T-helper 2 cell treated with Interferon-gamma antibody and Interleukin-4, amounts not matched to agents 100 ng/mL and 5 ng/mL, for 36 hours (primary cell): ENCODE measurements at regions not wholly inside any gene's neighbourhood (a gene's known extent, or its start where the extent isn't known, plus 50 kb on each side); places are given as distances from the start of the nearest gene placed in this dataset.
"Not testable (repeated sequence)": the region's sequence is repeated elsewhere in the genome, so short reads cannot be mapped to it uniquely, and the experiment has no call there.

Source experiments
- intact Hi-C: fragments of 100-400 bp; cut with micrococcal nuclease; formaldehyde crosslinking; loops from one replicate; pipeline ENCODE4 v1.15.1; 2023

DNA sequence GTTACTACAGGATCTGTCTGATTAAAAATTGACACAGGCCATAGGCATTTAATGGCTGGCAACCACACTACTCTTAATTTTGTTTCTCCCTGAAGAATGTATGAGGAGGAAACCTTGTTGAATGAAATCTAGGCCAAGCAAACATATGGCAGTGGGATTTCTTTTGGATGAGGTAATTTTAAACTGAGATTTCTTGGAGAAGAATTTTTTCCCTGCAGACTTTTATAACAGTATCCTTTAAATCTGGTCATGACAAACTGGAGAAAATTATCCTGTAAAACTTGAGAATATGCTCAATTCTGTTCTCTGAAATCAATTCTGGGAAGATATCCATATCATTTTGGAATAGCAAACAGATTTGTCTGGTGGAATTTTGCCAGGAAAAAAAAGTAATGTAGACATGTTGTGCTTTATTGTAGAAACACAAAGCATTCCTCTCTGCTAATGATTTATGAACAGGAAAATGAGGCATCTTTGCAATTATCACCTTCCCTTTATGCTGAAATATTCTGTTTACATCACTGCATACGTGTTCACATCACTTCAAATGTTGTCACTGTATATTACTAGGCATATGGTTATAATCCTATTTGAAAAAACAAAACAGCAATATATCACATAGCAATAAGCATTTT, 108.3 kb upstream of the ARSJ start:
- intact Hi-C loops = no loop called here

DNA sequence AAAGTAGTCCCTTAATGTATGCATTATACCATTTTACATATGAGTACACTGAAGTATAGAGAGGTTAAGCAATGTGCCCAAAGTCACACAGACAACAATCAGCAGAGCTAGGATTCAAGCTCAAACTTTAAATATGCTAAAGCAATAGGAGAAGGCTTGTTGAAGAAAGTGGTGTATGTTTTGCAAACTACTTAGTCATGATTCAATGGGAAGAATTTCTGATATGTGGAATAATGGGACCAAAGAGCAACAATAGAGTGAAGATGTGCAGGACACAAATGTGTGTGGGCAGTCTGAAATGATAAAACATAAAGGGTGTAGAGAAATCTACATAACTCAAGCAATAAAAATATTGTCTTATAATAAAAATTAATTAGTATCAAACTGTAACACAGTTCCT, 109.0 kb upstream of the ARSJ start:
- intact Hi-C loops = no loop called here

DNA sequence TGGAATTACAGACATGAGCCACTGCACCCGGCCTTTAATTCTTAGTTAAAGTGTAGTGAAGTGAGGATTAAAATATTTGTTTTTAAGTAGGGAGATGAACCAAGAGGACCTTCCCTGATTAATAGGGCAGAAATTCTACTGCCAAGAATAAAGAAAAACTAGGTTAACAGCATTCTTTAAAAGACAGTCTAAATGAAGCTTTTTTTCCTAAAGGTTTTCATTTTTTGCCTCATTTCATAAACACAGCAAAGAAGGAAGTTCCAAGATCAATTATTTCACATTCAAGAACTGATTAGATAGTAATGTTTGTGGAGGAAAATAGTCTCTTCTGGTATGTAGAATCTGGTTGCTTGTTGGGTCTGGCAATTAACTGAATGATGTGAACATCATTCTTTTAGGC, 112.1 kb upstream of the ARSJ start:
- intact Hi-C loops = no loop called here

- intact Hi-C loops = no loop called here
These were observed 113.8 kb upstream of the ARSJ start for GRCh38 chr4:114093221-114093715.

- intact Hi-C loops = no loop called here
These were observed 121.0 kb upstream of the ARSJ start for GRCh38 chr4:114100288-114101031.

- intact Hi-C loops = no loop called here
These were observed 124.5 kb upstream of the ARSJ start for GRCh38 chr4:114103908-114104307.

DNA sequence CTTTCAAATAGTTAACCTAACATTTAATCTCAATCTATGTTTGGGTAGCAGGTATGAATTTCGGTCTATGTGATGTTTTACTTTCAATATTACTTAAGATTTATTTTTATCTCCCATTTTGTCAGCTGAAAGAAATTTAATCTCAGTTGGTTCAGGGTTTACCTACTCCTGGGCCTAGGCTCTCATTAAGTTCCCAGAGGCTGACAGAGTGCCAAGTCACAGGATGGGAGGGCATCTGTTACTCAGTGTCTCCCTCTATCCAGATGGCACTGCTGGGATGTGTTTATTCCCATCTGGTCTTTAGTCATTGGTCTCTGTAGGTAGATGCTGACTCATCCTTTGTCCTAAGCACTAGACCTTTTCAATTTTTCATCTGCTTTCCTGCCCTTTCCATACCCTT, 129.4 kb upstream of the ARSJ start:
- intact Hi-C loops = no loop called here

GRCh38 chr4:114109776-114110175, 130.3 kb upstream of the ARSJ start:
- intact Hi-C loops = no loop called here

DNA sequence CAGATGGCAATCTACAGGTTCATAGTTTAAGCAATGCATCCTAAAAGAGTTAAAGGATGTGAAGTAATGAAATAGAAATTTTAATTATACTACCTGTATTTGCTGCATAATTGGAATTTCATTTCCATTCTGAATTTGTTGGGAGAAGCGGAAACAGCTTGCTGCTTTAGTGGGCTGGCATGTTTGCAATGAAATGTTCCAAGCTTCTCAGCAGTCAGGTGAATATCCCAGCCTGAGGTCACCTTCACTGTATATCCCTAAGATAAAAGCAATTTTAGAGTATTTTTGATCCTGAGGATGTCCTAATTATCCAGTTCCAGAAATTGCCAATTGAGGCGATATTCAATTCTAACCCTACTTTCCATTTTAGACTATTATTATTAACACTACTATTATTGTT, 136.1 kb upstream of the ARSJ start:
- intact Hi-C loops = no loop called here

DNA sequence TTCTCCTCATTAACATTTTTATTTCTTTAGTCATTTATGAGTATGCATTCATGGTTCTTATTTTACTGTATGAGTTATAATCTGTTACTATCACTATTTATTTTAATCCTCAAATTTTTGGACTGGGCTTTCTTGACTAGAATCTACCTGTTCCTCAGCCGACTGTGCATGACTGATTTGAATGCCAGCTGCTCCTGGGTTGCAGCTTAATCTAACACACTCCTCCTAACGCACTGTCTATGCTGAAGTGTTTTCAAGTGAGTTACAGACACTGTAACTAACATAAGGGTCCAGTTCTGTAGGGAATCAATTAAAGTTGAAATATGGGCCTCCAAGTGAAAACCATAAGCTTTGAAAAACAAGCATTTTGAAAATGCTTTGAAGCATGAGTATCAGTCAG, 137.4 kb upstream of the ARSJ start:
- intact Hi-C loops = no loop called here

- intact Hi-C loops = no loop called here
These were observed 141.8 kb upstream of the ARSJ start for GRCh38 chr4:114121221-114121620.

DNA sequence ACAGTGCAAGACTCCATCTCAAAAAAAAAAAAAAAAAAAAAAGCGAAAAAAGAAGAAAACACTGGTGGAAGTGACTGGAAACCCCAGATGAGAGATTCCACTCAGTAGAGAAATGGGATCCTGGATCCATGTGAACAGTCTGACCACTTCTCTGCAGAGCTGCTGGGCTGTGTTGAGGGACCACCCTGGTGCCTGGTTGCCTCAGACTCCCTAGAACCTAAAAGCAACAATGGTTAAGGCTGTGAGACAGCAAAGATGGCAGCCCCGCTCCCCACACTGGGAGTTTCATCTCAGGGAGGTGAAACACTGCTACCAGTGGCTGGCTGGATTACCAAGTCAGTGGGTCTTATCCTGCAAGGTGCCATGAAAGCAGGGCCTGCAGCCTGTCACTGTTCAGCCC, 152.8 kb upstream of the ARSJ start:
- intact Hi-C loops = no loop called here

DNA sequence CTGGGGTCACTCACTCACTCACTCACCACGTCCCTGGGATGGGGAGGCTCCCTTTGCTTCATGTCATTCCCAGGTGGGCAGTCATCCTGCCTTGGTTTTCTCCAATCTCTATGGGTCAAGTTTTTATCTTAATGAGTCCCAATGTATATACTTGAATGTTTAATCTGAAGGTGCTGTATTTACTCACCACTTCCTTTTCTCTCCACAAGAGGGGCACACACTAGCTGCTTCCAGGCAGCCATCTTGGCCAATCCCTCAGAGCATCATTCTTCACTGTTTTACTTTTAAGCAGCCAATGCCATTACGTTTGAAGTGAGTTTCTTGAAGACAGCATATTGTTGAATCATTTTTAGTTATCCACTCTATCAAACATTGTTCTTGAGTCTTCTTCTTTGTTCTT, 153.4 kb upstream of the ARSJ start:
- intact Hi-C loops = no loop called here

GRCh38 chr4:114136069-114136468, 156.6 kb upstream of the ARSJ start:
- intact Hi-C loops = no loop called here

- intact Hi-C loops = no loop called here
These were observed 158.5 kb upstream of the ARSJ start for GRCh38 chr4:114137984-114138383.

DNA sequence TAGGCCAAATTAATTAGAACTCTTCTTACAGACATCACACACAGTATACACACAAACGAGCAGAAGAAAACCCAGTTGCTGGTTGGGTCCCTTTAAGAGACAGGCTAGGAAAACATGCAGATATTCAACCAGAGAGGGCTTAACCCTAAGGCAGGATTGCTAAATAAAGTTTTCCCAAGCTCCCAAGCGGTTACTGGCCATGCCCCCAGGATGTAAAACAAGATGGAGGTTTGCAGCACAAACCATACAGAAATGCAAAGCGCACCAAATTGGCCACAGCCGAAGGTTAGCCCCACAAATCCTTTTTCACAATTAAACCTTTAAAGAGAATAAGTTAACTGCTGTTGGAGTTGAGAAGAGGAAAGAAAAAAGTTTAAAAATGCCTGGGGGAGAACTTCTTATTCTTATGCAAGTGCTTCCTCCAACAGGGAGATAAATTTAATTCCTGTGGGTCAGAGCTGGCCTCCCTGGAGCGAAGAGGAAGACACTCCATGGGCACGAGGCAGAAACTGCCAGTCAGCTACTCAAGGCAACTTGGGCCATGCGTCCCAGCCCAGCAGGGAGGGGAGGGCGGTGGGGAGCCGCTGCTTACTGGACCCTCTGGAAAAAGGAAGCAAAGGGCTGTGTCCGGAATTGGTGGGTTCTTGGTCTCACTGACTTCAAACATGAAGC, 167.6 kb upstream of the ARSJ start:
- intact Hi-C loops = no loop called here

DNA sequence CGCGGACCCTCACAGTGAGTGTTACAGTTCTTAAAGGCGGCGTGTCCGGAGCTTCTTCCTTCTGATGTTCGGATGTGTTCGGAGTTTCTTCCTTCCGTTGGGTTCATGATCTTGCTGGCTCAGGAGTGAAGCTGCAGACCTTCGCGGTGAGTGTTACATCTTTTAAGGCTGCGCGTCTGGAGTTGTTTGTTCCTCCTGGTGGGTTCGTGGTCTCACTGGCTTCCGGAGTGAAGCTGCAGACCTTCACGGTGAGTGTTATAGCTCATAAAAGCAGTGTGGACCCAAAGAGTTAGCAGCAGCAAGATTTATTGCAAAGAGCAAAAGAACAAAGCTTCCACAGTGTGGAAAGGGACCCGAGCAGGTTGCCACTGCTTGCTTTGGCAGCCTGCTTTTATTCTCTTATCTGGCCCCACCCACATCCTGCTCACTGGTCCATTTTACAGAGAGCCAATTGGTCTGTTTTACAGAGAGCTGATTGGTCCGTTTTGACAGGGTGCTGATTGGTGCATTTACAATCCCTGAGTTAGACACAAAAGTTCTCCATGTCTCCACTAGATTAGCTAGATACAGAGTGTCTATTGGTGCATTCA, 168.3 kb upstream of the ARSJ start:
- intact Hi-C loops = not testable (repeated sequence)

DNA sequence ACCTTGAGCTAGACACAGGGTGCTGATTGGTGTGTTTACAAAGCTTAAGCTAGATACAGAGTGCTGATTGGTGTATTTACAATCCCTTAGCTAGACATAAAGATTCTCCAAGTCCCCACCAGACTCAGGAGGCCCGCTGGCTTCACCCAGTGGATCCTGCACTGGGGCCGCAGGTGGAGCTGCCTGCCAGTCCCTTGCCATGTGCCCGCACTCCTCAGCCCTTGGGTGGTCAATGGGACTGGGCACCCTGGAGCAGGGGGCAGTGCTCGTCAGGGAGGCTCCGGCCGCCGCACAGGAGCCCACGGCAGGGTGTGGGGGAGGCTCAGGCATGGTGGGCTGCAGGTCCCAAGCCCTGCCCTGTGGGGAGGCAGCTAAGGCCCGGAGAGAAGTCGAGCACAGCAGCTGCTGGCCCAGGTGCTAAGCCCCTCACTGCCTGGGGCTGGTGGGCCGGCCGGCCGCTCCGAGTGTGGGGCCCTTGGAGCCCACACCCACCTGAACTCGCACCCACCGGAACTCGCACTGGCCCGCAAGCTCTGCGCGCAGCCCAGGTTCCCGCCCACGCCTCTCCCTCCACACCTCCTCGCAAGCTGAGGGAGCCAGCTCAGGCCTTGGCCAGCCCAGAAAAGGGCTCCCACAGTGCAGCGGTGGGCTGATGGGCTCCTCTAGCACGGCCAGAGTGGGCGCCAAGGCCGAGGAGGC, 169.1 kb upstream of the ARSJ start:
- intact Hi-C loops = not testable (repeated sequence)

DNA sequence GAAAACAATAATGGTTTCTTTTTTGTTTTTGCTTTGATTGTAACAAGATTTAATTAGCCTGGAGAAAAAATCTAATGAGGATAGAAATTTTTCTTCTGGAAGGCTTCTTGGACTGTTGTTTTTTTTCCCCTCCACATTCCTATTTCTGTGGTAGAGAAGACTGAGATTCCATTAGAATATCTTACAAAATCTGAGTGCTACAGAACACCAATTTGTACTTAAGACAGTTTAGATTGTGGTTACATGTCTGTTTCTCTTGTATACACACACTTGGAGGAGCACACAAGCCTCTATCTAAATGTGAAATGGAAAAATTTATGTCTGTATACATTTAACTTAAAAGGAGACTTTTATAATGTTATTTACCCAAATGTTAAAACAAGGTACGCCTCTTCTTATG, 176.9 kb upstream of the ARSJ start:
- intact Hi-C loops = no loop called here

DNA sequence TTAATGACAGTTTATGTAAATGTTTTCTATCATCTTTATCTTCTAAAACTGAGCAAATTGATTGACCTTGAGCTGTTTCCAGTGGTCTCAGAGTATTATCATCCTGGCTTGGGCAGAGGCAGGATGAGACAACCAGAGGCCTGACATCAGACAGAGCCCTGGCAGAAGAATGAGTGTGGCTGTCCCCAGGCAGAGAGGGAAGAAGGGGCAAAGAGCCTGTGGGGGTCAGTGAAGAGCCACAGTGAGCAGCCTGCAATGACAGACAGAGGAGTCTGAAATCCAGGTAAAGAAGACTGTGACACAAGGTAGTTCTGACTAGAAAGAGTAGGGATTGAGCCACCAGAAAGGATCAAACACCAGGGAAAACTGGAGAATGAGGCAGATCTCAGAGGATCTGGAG, 182.4 kb upstream of the ARSJ start:
- intact Hi-C loops = no loop called here

DNA sequence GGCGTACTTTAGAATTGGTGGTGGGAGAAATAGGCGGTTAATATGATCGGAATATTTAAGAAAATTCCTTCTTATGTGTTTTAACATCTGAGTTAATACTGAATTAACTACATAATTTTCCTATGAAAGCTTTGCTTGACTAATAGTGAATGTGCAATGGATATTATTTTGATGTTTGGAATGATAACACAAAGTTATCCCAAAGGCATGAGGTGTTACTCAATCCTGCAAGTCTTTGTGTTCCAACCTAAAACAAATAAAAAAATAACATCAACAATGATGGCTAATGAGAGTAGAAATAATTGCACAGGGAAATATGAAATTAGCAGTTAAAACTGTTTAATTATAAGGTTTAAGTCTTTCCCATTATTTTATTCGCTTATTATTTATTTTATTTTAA, 183.6 kb upstream of the ARSJ start:
- intact Hi-C loops = no loop called here

DNA sequence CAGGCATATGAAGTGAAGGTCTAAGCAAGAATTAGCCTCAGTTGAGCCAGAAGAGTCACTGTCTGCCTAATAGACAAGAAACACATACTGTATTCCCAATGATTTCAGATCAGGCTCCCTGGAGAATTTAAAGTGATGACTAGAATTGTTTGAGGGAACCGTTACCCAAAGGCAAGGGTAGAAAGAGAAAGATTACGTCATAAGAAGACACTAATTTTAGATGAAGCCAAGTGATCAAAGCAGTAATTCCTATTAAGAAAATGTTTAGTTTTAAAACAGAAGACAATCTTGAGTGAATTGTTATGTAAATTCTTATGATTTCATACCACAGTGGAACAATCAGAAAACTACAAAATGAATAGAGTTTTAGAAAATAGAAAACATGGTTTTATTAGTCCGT, 194.5 kb upstream of the ARSJ start:
- intact Hi-C loops = no loop called here
